Kidney (tissue), 13 donors: ENCODE measurements at regions not wholly inside any gene's neighbourhood (a gene's known extent, or its start where the extent isn't known, plus 50 kb on each side); places are given as distances from the start of the nearest gene placed in this dataset.

Experiments
- DNase-seq, 5 donors: peaks; one replicate each; pipeline ENCODE4 v3.0.0-alpha.2; 2013 to 2020
- FAIRE-seq: peaks from 2 replicates; lab custom pipeline; 2012; peaks lifted over from hg19 to GRCh38; lab: Jason Lieb, UNC
- H3K27ac ChIP-seq, 2 donors: one replicate each; pipeline ENCODE4 v1.7.0; 2013; ENCODE audit warnings: low read depth in 2 of 2, low read length in 2 of 2, inconsistent platforms in 1 of 2
- H3K27me3 ChIP-seq: one replicate; pipeline ENCODE4 v1.7.1; 2013; ENCODE audit warnings: low read length, inconsistent platforms; ENCODE audit not compliant: control insufficient read depth, insufficient read depth
- H3K36me3 ChIP-seq, 3 donors: one replicate each; pipeline versions ENCODE4 v1.7.0 to v1.7.1; 2013; ENCODE audit warnings: low read length in 3 of 3, control low read depth in 1 of 3, inconsistent platforms in 1 of 3; ENCODE audit not compliant: insufficient read depth in 3 of 3, control insufficient read depth in 2 of 3
- H3K4me1 ChIP-seq, 3 donors: one replicate each; pipeline versions ENCODE4 v1.7.0 to v1.7.1; 2013; ENCODE audit warnings: low read length in 3 of 3, inconsistent platforms in 1 of 3, low read depth in 1 of 3; ENCODE audit not compliant: control insufficient read depth in 2 of 3, insufficient read depth in 2 of 3
- H3K4me3 ChIP-seq, 3 donors: one replicate each; pipeline versions ENCODE4 v1.7.0 to v1.8.1; 2013; ENCODE audit warnings: low read length in 3 of 3, control low read depth in 1 of 3, inconsistent platforms in 1 of 3
- H3K9ac ChIP-seq, 3 donors: one replicate each; pipeline versions ENCODE4 v1.7.0 to v1.7.1; 2013; ENCODE audit warnings: low read length in 3 of 3, control low read depth in 1 of 3, inconsistent platforms in 1 of 3
- H3K9me3 ChIP-seq, 3 donors: one replicate each; pipeline versions ENCODE4 v1.7.0 to v1.7.1; 2013; ENCODE audit warnings: low read length in 3 of 3, control low read depth in 1 of 3, inconsistent platforms in 1 of 3; ENCODE audit not compliant: control insufficient read depth in 2 of 3, insufficient read depth in 1 of 3
- CTCF ChIP-seq: IDR thresholded peaks from 3 replicates; pipeline ENCODE4 v1.5.1; 2012; ENCODE audit warnings: mild to moderate bottlenecking, moderate library complexity, borderline replicate concordance; ENCODE audit not compliant: insufficient read depth; ENCODE audit errors: extremely low read depth
- intact Hi-C: fragments of 100-400 bp; cut with DNase I; formaldehyde crosslinking; loops from one replicate; pipeline ENCODE4 v1.11.1; 2022
- donor health status: control.
- donor health status: control.
- donor health status: control.
- donor health status: control.
- donor health status: control.
- donor health status: DM: yes; HTN: yes; CAD: no.
- donor health status: Normal renal cell carcinoma (clear cell type).

- Histone ChIP-seq H3K27me3 (no peaks in the 10 kb centered on the region), H3K4me3 (no peak overlapping the region), H3K9me3 (no peaks in the 10 kb centered on the region), H3K27ac (no peak overlapping the region), H3K36me3 (no peaks in the 10 kb centered on the region), H3K4me1 (no peaks in the 10 kb centered on the region), H3K9ac (no peak overlapping the region)
- intact Hi-C loops: no loop called here
- FAIRE-seq (no peak), DNase-seq (no peak)
- no peak for TF ChIP-seq CTCF
These were observed 330.2 kb upstream of the NREP start for GRCh38 chr5:112087222-112087621.

- H3K9me3 ChIP-seq: no peaks in the 10 kb centered on the region
- no peaks in the 10 kb centered on the region for H3K4me1 ChIP-seq
- no peak for TF ChIP-seq CTCF
- no peaks in the 10 kb centered on the region for H3K27me3 ChIP-seq
- no peak for FAIRE-seq
- no peaks in the 10 kb centered on the region for H3K36me3 ChIP-seq
- no peak overlapping the region for H3K4me3 ChIP-seq
- no peak overlapping the region for H3K27ac ChIP-seq
- intact Hi-C loops: no loop called here
- no peak overlapping the region for H3K9ac ChIP-seq
- no peak for DNase-seq
These were observed 329.7 kb upstream of the NREP start for GRCh38 chr5:112086740-112087139.

- intact Hi-C loops: no loop called here
- H3K27me3 ChIP-seq: no peaks in the 10 kb centered on the region
- no peak for TF ChIP-seq CTCF
- no peaks in the 10 kb centered on the region for H3K9me3 ChIP-seq
- no peak overlapping the region for H3K9ac ChIP-seq
- FAIRE-seq (no peak), DNase-seq (no peak)
- no peak overlapping the region for H3K4me3 ChIP-seq
- H3K27ac ChIP-seq: no peak overlapping the region
- no peaks in the 10 kb centered on the region for H3K36me3 ChIP-seq
- no peaks in the 10 kb centered on the region for H3K4me1 ChIP-seq
These were observed 327.2 kb upstream of the NREP start for GRCh38 chr5:112084149-112084548.

GRCh38 chr5:112083623-112084022, 326.6 kb upstream of the NREP start:
- FAIRE-seq (no peak), DNase-seq (no peak)
- Histone ChIP-seq H3K4me1 (no peaks in the 10 kb centered on the region), H3K27me3 (no peaks in the 10 kb centered on the region), H3K27ac (no peak overlapping the region), H3K36me3 (no peaks in the 10 kb centered on the region), H3K9me3 (no peaks in the 10 kb centered on the region), H3K4me3 (no peak overlapping the region), H3K9ac (no peak overlapping the region)
- no peak for TF ChIP-seq CTCF
- intact Hi-C loops: no loop called here
